GM23338 (cell line): ENCODE measurements at regions not wholly inside any gene's neighbourhood (a gene's known extent, or its start where the extent isn't known, plus 50 kb on each side); places are given as distances from the start of the nearest gene placed in this dataset.

Source experiments
- ATAC-seq: fragments of 200-7000 bp; cut with Tn5 transposase; 3 replicates; pipeline ENCODE4 v1.9.1; 2020
- DNase-seq: peaks from one replicate; pipeline ENCODE4 v3.0.0-alpha.2; 2015; ENCODE audit warnings: low spot score
- H2AFZ ChIP-seq: fragments of 200-600 bp; sonication (generic); 2 replicates; pipeline ENCODE4 v1.8.0; 2016; ENCODE audit warnings: antibody characterized with exemption, mild to moderate bottlenecking, moderate library complexity
- H3F3A ChIP-seq: fragments of 200-600 bp; sonication (generic); replicated peaks from 2 replicates; pipeline ENCODE4 v1.8.0; 2017; ENCODE audit warnings: antibody characterized with exemption, mixed run types, low read depth
- H3K27ac ChIP-seq: fragments of 200-600 bp; sonication (generic); 2 replicates; pipeline ENCODE4 v1.6.1; 2016; ENCODE audit warnings: low read depth
- H3K27me3 ChIP-seq: fragments of 200-600 bp; sonication (generic); 2 replicates; pipeline ENCODE4 v1.8.0; 2016; ENCODE audit warnings: mild to moderate bottlenecking, mixed run types, moderate library complexity; ENCODE audit not compliant: insufficient read depth
- H3K36me3 ChIP-seq: fragments of 200-600 bp; sonication (generic); 2 replicates; pipeline ENCODE4 v1.8.0; 2016; ENCODE audit warnings: mild to moderate bottlenecking; ENCODE audit not compliant: insufficient read depth
- H3K4me1 ChIP-seq: fragments of 200-600 bp; sonication (generic); 2 replicates; pipeline ENCODE4 v1.8.0; 2016; ENCODE audit warnings: mild to moderate bottlenecking, moderate library complexity; ENCODE audit not compliant: insufficient read depth
- H3K4me2 ChIP-seq: fragments of 200-600 bp; sonication (generic); 2 replicates; pipeline ENCODE4 v1.7.1; 2017; ENCODE audit warnings: mixed run types
- H3K4me3 ChIP-seq: fragments of 200-600 bp; sonication (generic); 2 replicates; pipeline ENCODE4 v1.6.1; 2016; ENCODE audit warnings: mixed run types
- H3K79me2 ChIP-seq: fragments of 200-600 bp; sonication (generic); replicated peaks from 2 replicates; pipeline ENCODE4 v1.8.0; 2017; ENCODE audit warnings: mild to moderate bottlenecking; ENCODE audit not compliant: insufficient read depth
- H3K9me2 ChIP-seq: fragments of 200-600 bp; sonication (generic); 2 replicates; pipeline ENCODE4 v1.8.0; 2017; ENCODE audit not compliant: insufficient read depth
- H4K20me1 ChIP-seq: fragments of 200-600 bp; sonication (generic); replicated peaks from 2 replicates; pipeline ENCODE4 v1.8.0; 2017; ENCODE audit warnings: mild to moderate bottlenecking; ENCODE audit not compliant: insufficient read depth
- H3K27ac Mint-ChIP-seq: 2 replicates; pipeline ENCODE4 v1.8.0; 2020; ENCODE audit warnings: inconsistent platforms, mild to moderate bottlenecking, moderate library complexity, mixed read lengths
- H3K27me3 Mint-ChIP-seq: 3 replicates; pipeline ENCODE4 v1.8.0; 2022; ENCODE audit warnings: low read depth, mild to moderate bottlenecking, moderate library complexity, mixed read lengths, inconsistent platforms; ENCODE audit not compliant: insufficient read depth, poor library complexity
- H3K36me3 Mint-ChIP-seq: 3 replicates; pipeline ENCODE4 v1.8.0; 2021; ENCODE audit warnings: low read depth, mild to moderate bottlenecking, inconsistent platforms, moderate library complexity, mixed read lengths
- H3K4me1 Mint-ChIP-seq: 3 replicates; pipeline ENCODE4 v1.8.0; 2020; ENCODE audit warnings: mild to moderate bottlenecking, inconsistent platforms, mixed read lengths
- H3K4me3 Mint-ChIP-seq: 3 replicates; pipeline ENCODE4 v1.8.0; 2021; ENCODE audit warnings: moderate library complexity, mild to moderate bottlenecking, inconsistent platforms, mixed read lengths
- H3K9me3 Mint-ChIP-seq: 3 replicates; pipeline ENCODE4 v1.8.0; 2020; ENCODE audit warnings: moderate library complexity, mild to moderate bottlenecking, inconsistent platforms, mixed read lengths
- CREB1 ChIP-seq: fragments of 250-450 bp; sonication (Bioruptor Pico); IDR thresholded peaks from 2 replicates; pipeline ENCODE4 v1.5.0; 2020; ENCODE audit warnings: low read depth, mild to moderate bottlenecking, moderate library complexity
- CTCF ChIP-seq, 2 experiments: fragments of 200-600 bp in 1 of 2; sonication (generic) in 1 of 2; conservative IDR thresholded peaks; 2 replicates each; pipeline versions ENCODE4 v1.5.1 to v1.6.1; 2016 to 2017; ENCODE audit warnings: antibody characterized with exemption in 2 of 2, low read depth in 2 of 2, mild to moderate bottlenecking in 2 of 2, moderate library complexity in 1 of 2
- ETS1 ChIP-seq: IDR thresholded peaks from 2 replicates; pipeline ENCODE4 v1.6.1; 2016; ENCODE audit warnings: antibody characterized with exemption
- EZH2 ChIP-seq: fragments of 200-600 bp; sonication (generic); IDR thresholded peaks from one replicate; pipeline ENCODE4 v1.8.0; 2017; ENCODE audit warnings: antibody characterized with exemption, mild to moderate bottlenecking, low read depth; ENCODE audit not compliant: unreplicated experiment
- EZH2phosphoT487 ChIP-seq: fragments of 200-600 bp; sonication (generic); IDR thresholded peaks from one replicate; pipeline ENCODE4 v1.8.1; 2018; ENCODE audit warnings: antibody characterized with exemption; ENCODE audit not compliant: unreplicated experiment
- JUNB ChIP-seq: IDR thresholded peaks from one replicate; pipeline ENCODE4 v1.6.1; 2016; ENCODE audit warnings: antibody characterized with exemption; ENCODE audit not compliant: unreplicated experiment
- NANOG ChIP-seq: IDR thresholded peaks from 2 replicates; pipeline ENCODE4 v1.6.1; 2016; ENCODE audit warnings: antibody characterized with exemption, borderline replicate concordance
- POLR2AphosphoS5 ChIP-seq: IDR thresholded peaks from 2 replicates; pipeline ENCODE4 v1.6.1; 2016; ENCODE audit warnings: antibody characterized with exemption, low read depth
- REST ChIP-seq: IDR thresholded peaks from one replicate; pipeline ENCODE4 v1.6.1; 2018; ENCODE audit warnings: antibody characterized with exemption; ENCODE audit not compliant: unreplicated experiment
- STAT1 ChIP-seq: IDR thresholded peaks from one replicate; pipeline ENCODE4 v1.6.1; 2016; ENCODE audit warnings: antibody characterized with exemption; ENCODE audit not compliant: unreplicated experiment
- ZNF114 ChIP-seq: fragments of 250-450 bp; sonication (Bioruptor Pico); IDR thresholded peaks from 2 replicates; pipeline ENCODE4 v1.5.0; 2020; ENCODE audit warnings: mild to moderate bottlenecking, moderate library complexity
- ZNF331 ChIP-seq: fragments of 250-450 bp; sonication (Bioruptor Pico); IDR thresholded peaks from 2 replicates; pipeline ENCODE4 v1.5.0; 2020; ENCODE audit warnings: low read depth, mild to moderate bottlenecking, moderate library complexity
- ZNF462 ChIP-seq: fragments of 250-450 bp; sonication (Bioruptor Pico); IDR thresholded peaks from 2 replicates; pipeline ENCODE4 v1.5.0; 2020; ENCODE audit warnings: mild to moderate bottlenecking, moderate library complexity

GRCh38 chr21:18989953-18990495 lies 586.4 kb upstream of the TMPRSS15 start:
- Histone ChIP-seq H3K79me2 (no peaks in the 10 kb centered on the region), H3K27ac (no peak overlapping the region), H4K20me1 (no peaks in the 10 kb centered on the region), H3K36me3 (no peaks in the 10 kb centered on the region), H3K4me1 (no peaks in the 10 kb centered on the region), H3F3A (no peaks in the 10 kb centered on the region), H2AFZ (peak overlapping the region; percentile 81; the same call in 1 of the 2 replicates), H3K4me2 (no peak overlapping the region), H3K9me2 (peaks cover 12% of the 10 kb centered on the region; the same call in 1 of the 2 replicates), H3K4me3 (no peak overlapping the region), H3K27me3 (no peaks in the 10 kb centered on the region)
- H3K4me1 Mint-ChIP-seq, result no peaks in the 10 kb centered on the region
- no peak for ATAC-seq
- H3K36me3 Mint-ChIP-seq, result peaks cover 7% of the 10 kb centered on the region; the same call in 1 of the 3 replicates
- H3K9me3 Mint-ChIP-seq, result peaks cover 13% of the 10 kb centered on the region; the same call in 2 of the 3 replicates
- no peak for DNase-seq
- no peak overlapping the region for H3K27ac Mint-ChIP-seq
- TF ChIP-seq CREB1 (CRISPR knock-in tag), result no peak
- TF ChIP-seq EZH2, result no peak
- TF ChIP-seq JUNB, result no peak
- no peak for TF ChIP-seq REST
- TF ChIP-seq ZNF331 (CRISPR knock-in tag), result no peak
- no peak for TF ChIP-seq ZNF114 (CRISPR knock-in tag)
- TF ChIP-seq POLR2AphosphoS5, result no peak
- TF ChIP-seq CTCF (conservative IDR thresholded peaks at IDR 0.05; ENCODE audit: low read depth in 2 of 2), result no peak
- TF ChIP-seq ETS1, result no peak
- TF ChIP-seq EZH2phosphoT487, result no peak
- no peak for TF ChIP-seq NANOG
- TF ChIP-seq STAT1, result no peak
- TF ChIP-seq ZNF462, result no peak
- no peak overlapping the region for H3K4me3 Mint-ChIP-seq
- peaks cover 2% of the 10 kb centered on the region for H3K27me3 Mint-ChIP-seq
